ENCODE measurements at regions not wholly inside any gene's neighbourhood (a gene's known extent, or its start where the extent isn't known, plus 50 kb on each side); places are given as distances from the start of the nearest gene placed in this dataset.

DNA sequence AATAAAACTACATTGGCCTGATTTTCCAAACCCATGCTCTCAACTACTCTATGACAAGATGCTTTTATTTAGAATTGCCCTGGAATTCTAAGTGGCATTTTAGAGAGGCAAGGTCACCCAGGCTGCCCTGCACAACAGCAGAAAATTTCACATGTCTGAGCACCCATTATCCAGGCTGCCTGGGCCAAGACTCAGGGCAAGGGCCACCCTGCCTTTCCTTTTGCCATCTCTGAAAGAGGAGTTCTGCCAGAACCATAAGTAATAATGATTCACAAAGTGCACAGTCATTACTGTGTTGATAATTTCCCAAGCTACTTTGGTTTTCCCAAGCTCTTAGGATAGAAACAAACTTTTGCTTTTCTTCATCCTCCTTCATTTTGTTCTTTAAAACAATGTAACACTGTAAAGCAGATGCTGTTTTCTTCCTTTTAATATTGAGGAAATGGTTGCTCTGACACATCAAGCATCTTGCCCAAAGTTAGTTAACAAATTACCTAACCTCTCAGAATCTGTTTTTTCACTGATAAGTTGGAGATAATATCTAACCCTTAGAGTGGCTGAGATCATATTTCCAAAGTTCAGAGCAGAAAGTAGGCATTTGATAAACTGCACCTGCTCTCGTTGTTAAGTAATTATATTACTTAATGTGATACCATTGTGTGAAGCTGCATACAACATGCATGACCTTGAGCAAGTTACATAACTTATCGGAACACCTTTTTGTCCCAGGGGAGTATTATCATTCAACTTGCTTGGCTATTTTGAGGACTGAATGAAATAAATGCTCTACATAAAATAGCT is 325.6 kb downstream of the PRELID2 start:
- DNase-seq (ENCODE audit: low read depth in 2 of 2), result peak in 1 of 2 donors; percentile 6

GRCh38 chr5:145506185-145506850 is 328.8 kb downstream of the PRELID2 start:
- no peak for DNase-seq (ENCODE audit: low read depth in 2 of 2)

- no peak for DNase-seq (ENCODE audit: low read depth in 2 of 2)
Observed at GRCh38 chr5:145502906-145503305, 332.2 kb downstream of the PRELID2 start.

- DNase-seq (ENCODE audit: low read depth in 2 of 2), result no peak
Observed at GRCh38 chr5:145500710-145501109, 334.4 kb downstream of the PRELID2 start.

DNA sequence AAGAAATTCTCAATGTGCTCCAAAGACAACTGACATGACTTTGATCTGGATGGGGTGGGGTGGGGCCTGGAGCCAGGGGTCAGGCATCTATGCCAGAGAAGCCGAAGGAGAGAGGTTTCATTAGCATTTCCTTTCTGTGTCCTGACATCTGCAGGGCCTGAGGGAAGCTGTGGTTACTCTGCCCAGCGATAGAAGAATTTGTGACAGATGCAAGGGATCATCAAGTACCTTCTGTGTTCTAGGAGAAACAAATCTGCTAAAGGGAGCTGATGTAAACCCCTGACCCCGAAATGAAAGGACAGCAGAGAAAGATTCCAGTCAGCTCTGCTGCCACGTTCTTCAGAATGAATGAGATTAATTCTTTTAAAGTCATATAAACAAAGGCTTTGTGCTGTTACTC is 335.7 kb downstream of the PRELID2 start:
- DNase-seq (ENCODE audit: low read depth in 2 of 2), result no peak

DNA sequence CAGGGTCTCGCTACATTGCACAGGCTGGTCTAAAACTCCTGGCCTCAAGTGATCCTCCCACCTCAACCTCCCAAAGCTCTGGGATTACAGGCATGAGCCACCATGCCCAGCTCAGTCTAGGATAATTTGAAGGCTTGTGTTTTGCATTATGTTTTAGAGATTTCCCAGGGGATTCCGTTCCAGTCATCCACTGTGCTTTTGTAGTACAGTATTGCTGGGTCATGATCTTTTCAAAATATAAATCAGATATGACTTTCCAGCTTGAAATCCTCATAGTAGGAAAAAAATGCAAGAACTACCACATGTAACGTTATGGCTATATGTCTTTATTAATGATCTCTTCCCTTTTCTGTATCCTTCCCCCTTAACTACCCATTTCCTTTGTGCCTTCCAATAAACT is 338.1 kb downstream of the PRELID2 start:
- no peak for DNase-seq (ENCODE audit: low read depth in 2 of 2)

GRCh38 chr5:145495741-145496140 is 339.4 kb downstream of the PRELID2 start:
- DNase-seq (ENCODE audit: low read depth in 2 of 2), result peak; percentile 90 to 91

DNA sequence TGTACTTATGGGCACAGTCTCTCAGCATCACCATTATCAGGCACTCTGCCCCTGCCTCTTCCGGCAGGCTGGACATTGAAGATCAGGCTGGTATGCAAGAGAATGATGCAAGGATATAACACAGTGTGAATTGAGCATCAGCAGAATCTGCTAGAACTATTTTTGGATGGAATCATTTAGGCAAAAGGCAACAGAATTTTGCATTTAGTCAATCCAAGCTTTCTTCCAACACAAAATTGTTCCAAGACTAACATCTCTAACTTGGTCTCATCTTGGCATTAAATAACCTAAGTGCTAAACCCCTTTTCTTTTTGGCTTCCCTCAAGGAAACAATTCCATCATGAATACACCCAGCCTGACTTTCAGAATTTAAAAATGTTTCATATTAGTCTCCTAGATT is 339.9 kb downstream of the PRELID2 start:
- no peak for DNase-seq (ENCODE audit: low read depth in 2 of 2)

DNA sequence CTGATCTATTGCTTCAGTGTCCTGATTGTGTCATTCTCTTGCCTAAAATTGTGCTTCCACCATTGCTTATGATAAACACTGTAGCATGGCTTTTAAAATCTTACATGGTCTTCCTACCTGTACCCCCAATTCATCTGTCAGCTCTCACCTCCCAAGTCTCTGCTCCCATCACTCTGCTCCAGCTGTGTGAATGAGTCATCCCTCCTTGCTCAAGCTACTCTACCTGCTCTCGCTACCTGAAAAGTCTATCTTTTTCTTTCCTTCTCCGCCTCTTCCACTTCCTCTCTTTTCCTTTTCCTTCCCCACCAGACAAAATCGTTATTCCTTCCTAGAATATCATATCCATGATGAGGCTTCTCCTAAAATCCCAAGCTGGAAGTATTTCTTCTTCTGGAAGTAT is 341.7 kb downstream of the PRELID2 start:
- DNase-seq (ENCODE audit: low read depth in 2 of 2), result no peak

GRCh38 chr5:145489516-145489915 is 345.6 kb downstream of the PRELID2 start:
- no peak for DNase-seq (ENCODE audit: low read depth in 2 of 2)

DNA sequence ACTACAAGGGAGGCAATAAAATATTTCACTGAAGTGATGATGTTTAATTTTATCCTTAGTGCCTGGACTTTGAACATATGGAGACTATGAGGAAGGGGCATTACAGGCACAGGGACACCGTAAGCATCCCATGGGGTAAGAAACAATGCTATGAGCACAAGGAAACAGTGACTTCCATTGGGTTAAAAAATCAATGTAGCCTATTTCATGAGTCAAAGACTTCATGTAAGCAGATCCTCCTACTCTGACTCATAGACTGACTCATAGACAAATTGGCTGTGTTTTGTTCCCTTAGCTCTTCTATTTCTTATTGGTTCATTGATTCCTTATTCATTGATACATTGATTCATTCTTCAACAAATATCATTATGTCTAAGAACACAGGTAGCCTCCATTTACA is 351.0 kb downstream of the PRELID2 start:
- DNase-seq (ENCODE audit: low read depth in 2 of 2), result peak; percentile 15 to 81

DNA sequence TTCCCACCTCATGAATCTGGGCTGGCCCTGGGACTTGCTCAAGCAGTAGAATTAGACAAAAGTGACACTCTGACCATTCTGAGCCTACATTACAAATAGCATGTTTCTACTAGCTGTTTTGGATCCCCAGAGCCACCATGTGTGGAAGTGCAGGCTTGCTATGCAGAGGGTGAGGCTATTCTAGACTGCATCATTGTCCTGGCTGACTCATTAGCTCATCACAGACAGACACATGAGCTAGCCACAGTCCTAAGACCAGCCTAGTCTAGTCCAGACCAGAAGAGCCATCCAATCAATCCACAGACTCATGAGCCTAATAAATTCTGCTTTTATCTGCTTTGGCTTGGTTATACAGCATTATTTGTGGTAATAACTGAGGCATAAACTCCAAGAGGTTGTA is 351.9 kb downstream of the PRELID2 start:
- peak; percentile 18 to 67 for DNase-seq (ENCODE audit: low read depth in 2 of 2)

DNA sequence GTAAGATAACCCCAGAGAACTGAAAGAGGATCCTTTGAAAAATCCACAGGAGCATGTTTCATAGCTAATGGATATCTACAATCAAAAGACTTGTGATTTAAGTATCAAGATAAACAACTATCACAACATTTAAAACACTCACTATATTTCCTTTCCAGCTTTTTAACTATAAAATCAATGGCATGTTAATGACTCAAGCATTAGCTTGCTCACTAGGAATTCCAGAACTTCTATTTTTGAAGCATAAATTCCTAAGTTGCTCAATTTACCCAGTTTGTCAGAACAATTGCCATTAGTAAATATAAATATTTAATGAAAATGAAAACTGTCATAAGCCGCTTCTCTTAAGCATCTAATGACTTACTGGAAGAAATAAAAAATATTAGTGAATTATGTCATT is 355.3 kb downstream of the PRELID2 start:
- DNase-seq (ENCODE audit: low read depth in 2 of 2), result peak in 1 of 2 donors; percentile 6

GRCh38 chr5:145479271-145479670 is 355.9 kb downstream of the PRELID2 start:
- peak; percentile 78 to 95 for DNase-seq (ENCODE audit: low read depth in 2 of 2)

- peak in 1 of 2 donors; percentile 1 for DNase-seq (ENCODE audit: low read depth in 2 of 2)
Observed at GRCh38 chr5:145478651-145479050, 356.5 kb downstream of the PRELID2 start.

GRCh38 chr5:145473042-145473642 is 362.0 kb downstream of the PRELID2 start:
- DNase-seq (ENCODE audit: low read depth in 2 of 2), result peak; percentile 18 to 36

DNA sequence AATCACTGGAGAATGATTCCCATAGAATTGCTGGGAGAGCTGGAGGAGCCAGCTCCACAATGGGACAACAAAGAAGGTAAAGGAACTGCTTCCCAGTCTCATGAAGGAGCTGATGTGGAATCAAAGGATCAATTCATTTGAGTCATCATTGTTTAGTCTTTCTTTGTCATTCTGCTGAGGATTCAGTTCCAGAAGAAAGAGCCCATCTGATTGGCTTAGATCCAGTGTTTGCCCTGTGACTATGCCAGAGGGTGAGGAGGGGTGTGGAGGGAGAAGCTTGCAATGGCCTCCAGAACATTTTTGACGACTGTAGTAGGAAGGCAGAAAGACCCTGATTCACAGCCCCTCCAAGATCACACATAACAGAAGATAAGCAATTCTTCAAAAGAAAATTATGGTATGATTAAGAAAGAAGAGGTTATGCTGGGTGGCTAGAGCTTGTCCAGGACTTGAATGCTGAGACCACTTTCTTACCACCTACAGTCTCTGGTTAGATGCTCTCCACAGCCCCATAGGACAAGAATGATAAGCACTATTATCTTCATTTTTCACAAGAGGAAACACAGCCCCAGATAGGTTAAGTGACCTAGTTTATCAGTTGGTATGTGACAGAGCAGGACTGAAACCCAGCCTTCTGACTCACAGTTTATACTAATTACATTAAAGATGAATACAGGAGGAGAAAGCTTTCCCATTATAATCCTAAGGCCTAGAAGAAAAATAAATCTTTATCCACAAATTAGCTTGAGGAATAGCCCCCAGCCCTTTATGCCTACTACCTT is 363.1 kb downstream of the PRELID2 start:
- DNase-seq (ENCODE audit: low read depth in 2 of 2), result peak in 1 of 2 donors; percentile 55

DNA sequence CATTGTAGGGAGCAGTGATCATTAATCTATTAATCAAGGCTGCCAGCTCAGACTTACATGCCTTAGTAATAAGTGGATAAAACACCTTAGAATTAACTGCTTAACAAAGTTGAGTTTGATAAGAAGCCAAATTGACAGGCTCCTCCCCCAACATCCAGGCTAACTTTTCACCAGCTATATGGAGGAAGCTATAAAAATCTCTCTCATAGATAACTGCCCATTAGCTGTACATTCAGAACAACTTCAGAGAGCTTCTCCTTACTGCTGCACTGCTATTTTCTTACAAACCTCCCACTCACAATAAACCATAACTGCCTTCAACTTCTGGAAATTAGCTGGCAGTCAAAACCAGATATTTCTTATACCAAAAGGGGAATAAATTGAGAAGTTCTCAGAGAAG is 364.1 kb downstream of the PRELID2 start:
- no peak for DNase-seq (ENCODE audit: low read depth in 2 of 2)

GRCh38 chr5:145470396-145470979 is 364.7 kb downstream of the PRELID2 start:
- DNase-seq (ENCODE audit: low read depth in 2 of 2), result no peak

- no peak for DNase-seq (ENCODE audit: low read depth in 2 of 2)
Observed at GRCh38 chr5:145467446-145467845, 367.7 kb downstream of the PRELID2 start.

- DNase-seq (ENCODE audit: low read depth in 2 of 2), result no peak
Observed at GRCh38 chr5:145466533-145466932, 368.6 kb downstream of the PRELID2 start.

Measured in lung microvascular endothelial cell (primary cell).